Thyroid gland (tissue), 4 donors: ENCODE measurements at regions not wholly inside any gene's neighbourhood (a gene's known extent, or its start where the extent isn't known, plus 50 kb on each side); places are given as distances from the start of the nearest gene placed in this dataset.

Experiments
- POLR2A ChIP-seq, 2 donors: fragments of 450-650 bp; IDR thresholded peaks; one replicate each; pipeline ENCODE4 v1.6.1; 2017; ENCODE audit warnings: antibody characterized with exemption in 2 of 2, mild to moderate bottlenecking in 2 of 2, moderate library complexity in 1 of 2
- TF ChIP-seq, protein P1 (sequence below), 6 experiments: fragments of 200-600 bp in 3 of 6; fragments of 450-650 bp in 3 of 6; sonication (generic) in 3 of 6; IDR thresholded peaks; one replicate each; pipeline ENCODE4 v1.5.1; 2016 to 2019; ENCODE audit warnings: antibody characterized with exemption in 6 of 6, mild to moderate bottlenecking in 2 of 6, inconsistent platforms in 1 of 6, moderate library complexity in 1 of 6

- TF ChIP-seq, protein P1, sequence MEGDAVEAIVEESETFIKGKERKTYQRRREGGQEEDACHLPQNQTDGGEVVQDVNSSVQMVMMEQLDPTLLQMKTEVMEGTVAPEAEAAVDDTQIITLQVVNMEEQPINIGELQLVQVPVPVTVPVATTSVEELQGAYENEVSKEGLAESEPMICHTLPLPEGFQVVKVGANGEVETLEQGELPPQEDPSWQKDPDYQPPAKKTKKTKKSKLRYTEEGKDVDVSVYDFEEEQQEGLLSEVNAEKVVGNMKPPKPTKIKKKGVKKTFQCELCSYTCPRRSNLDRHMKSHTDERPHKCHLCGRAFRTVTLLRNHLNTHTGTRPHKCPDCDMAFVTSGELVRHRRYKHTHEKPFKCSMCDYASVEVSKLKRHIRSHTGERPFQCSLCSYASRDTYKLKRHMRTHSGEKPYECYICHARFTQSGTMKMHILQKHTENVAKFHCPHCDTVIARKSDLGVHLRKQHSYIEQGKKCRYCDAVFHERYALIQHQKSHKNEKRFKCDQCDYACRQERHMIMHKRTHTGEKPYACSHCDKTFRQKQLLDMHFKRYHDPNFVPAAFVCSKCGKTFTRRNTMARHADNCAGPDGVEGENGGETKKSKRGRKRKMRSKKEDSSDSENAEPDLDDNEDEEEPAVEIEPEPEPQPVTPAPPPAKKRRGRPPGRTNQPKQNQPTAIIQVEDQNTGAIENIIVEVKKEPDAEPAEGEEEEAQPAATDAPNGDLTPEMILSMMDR (IDR thresholded peaks at IDR 0.05), result no peak
- TF ChIP-seq POLR2A (IDR thresholded peaks at IDR 0.05), result no peak
Observed at GRCh38 chr15:35911052-35911777, 365.2 kb upstream of the DPH6 start.
